WI38 (cell line): ENCODE measurements at regions not wholly inside any gene's neighbourhood (a gene's known extent, or its start where the extent isn't known, plus 50 kb on each side); places are given as distances from the start of the nearest gene placed in this dataset.

Experiments
- H3K4me3 ChIP-seq: 2 replicates; pipeline ENCODE4 v1.5.1; 2011; ENCODE audit warnings: low read depth, mild to moderate bottlenecking, control low read depth, low read length
- CTCF ChIP-seq: IDR thresholded peaks from 2 replicates; pipeline ENCODE4 v1.5.1; 2012; ENCODE audit warnings: low read depth, mild to moderate bottlenecking, control low read depth, low read length

- no peak for TF ChIP-seq CTCF
- no peak overlapping the region for H3K4me3 ChIP-seq
These were observed 271.0 kb upstream of the ADAMTSL1 start for GRCh38 chr9:18202924-18203323.

- TF ChIP-seq CTCF, result no peak
- no peak overlapping the region for H3K4me3 ChIP-seq
These were observed 266.2 kb upstream of the ADAMTSL1 start for GRCh38 chr9:18207735-18208134.

GRCh38 chr9:18208166-18209059, 265.5 kb upstream of the ADAMTSL1 start:
- H3K4me3 ChIP-seq, result no peak overlapping the region
- TF ChIP-seq CTCF, result 0 out of 2 replicates have a peak, but pooled peaks have one; percentile 15

- no peak overlapping the region for H3K4me3 ChIP-seq
- no peak for TF ChIP-seq CTCF
These were observed 258.3 kb upstream of the ADAMTSL1 start for GRCh38 chr9:18215626-18216025.

- TF ChIP-seq CTCF, result no peak
- no peak overlapping the region for H3K4me3 ChIP-seq
These were observed 257.6 kb upstream of the ADAMTSL1 start for GRCh38 chr9:18216376-18216775.

GRCh38 chr9:18228101-18228500, 245.9 kb upstream of the ADAMTSL1 start:
- TF ChIP-seq CTCF, result no peak
- no peak overlapping the region for H3K4me3 ChIP-seq

- no peak overlapping the region for H3K4me3 ChIP-seq
- TF ChIP-seq CTCF, result no peak
These were observed 243.8 kb upstream of the ADAMTSL1 start for GRCh38 chr9:18229992-18230676.
